HUES48 (cell line): ENCODE measurements at regions not wholly inside any gene's neighbourhood (a gene's known extent, or its start where the extent isn't known, plus 50 kb on each side); places are given as distances from the start of the nearest gene placed in this dataset.

ENCODE experiments used
- H3K27ac ChIP-seq: one replicate; pipeline ENCODE4 v1.7.0; 2013; ENCODE audit warnings: low read depth, low read length, inconsistent platforms
- H3K27me3 ChIP-seq: 2 replicates; pipeline ENCODE4 v1.6.1; 2013; ENCODE audit warnings: mild to moderate bottlenecking, low read length; ENCODE audit not compliant: control insufficient read depth, insufficient read depth
- H3K36me3 ChIP-seq: 2 replicates; pipeline ENCODE4 v1.6.1; 2013; ENCODE audit warnings: low read length; ENCODE audit not compliant: control insufficient read depth, insufficient read depth
- H3K4me1 ChIP-seq: 2 replicates; pipeline ENCODE4 v1.6.1; 2013; ENCODE audit warnings: mild to moderate bottlenecking, low read length; ENCODE audit not compliant: control insufficient read depth, insufficient read depth
- H3K4me3 ChIP-seq: 2 replicates; pipeline ENCODE4 v1.5.1; 2013; ENCODE audit warnings: mild to moderate bottlenecking, low read depth, low read length
- H3K9ac ChIP-seq: 2 replicates; pipeline ENCODE4 v1.6.1; 2013; ENCODE audit warnings: mild to moderate bottlenecking, low read depth, low read length, moderate library complexity
- H3K9me3 ChIP-seq: 2 replicates; pipeline ENCODE4 v1.6.1; 2013; ENCODE audit warnings: low read length; ENCODE audit not compliant: control insufficient read depth, insufficient read depth

- Histone ChIP-seq H3K27ac (no peak overlapping the region), H3K9ac (no peak overlapping the region), H3K9me3 (no peaks in the 10 kb centered on the region), H3K36me3 (no peaks in the 10 kb centered on the region), H3K27me3 (peaks cover 35% of the 10 kb centered on the region), H3K4me1 (peaks cover 14% of the 10 kb centered on the region; the same call in 1 of the 2 replicates), H3K4me3 (no peak overlapping the region)
These were observed 183.7 kb downstream of the RGS3 start for GRCh38 chr9:113646946-113647914.

DNA sequence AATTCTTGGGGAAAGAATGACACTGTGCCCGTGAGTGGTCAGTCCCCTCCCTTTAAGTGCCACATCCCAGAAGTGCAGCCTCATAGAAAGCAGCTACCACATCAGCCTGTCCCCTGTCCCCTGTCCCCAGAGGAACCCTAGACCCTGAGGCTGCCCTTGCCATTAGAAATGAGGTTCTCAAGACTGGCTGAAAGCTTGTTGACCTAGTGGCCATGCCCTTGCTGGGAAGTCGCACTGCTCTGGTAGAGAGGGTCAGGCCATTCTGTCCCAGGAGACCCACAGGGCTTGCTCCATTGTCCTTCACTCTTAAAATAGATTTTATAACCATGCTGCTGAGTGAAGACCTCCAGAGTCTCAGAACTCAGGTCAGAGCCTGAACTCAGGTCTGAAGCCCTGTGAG is 184.5 kb downstream of the RGS3 start:
- H3K27me3 ChIP-seq: peaks cover 35% of the 10 kb centered on the region
- H3K4me3 ChIP-seq: no peak overlapping the region
- peaks cover 14% of the 10 kb centered on the region; the same call in 1 of the 2 replicates for H3K4me1 ChIP-seq
- no peaks in the 10 kb centered on the region for H3K9me3 ChIP-seq
- H3K36me3 ChIP-seq: no peaks in the 10 kb centered on the region
- H3K27ac ChIP-seq: no peak overlapping the region
- H3K9ac ChIP-seq: no peak overlapping the region

- no peak overlapping the region for H3K9ac ChIP-seq
- no peaks in the 10 kb centered on the region for H3K9me3 ChIP-seq
- no peak overlapping the region for H3K27ac ChIP-seq
- no peaks in the 10 kb centered on the region for H3K36me3 ChIP-seq
- H3K4me3 ChIP-seq: no peak overlapping the region
- peaks cover 14% of the 10 kb centered on the region; the same call in 1 of the 2 replicates for H3K4me1 ChIP-seq
- H3K27me3 ChIP-seq: peaks cover 35% of the 10 kb centered on the region
These were observed 185.1 kb downstream of the RGS3 start for GRCh38 chr9:113648586-113648985.

- no peak overlapping the region for H3K4me3 ChIP-seq
- H3K9me3 ChIP-seq: no peaks in the 10 kb centered on the region
- H3K27ac ChIP-seq: no peak overlapping the region
- H3K36me3 ChIP-seq: no peaks in the 10 kb centered on the region
- H3K9ac ChIP-seq: no peak overlapping the region
- H3K27me3 ChIP-seq: peaks cover 30% of the 10 kb centered on the region
- peaks cover 14% of the 10 kb centered on the region; the same call in 1 of the 2 replicates for H3K4me1 ChIP-seq
These were observed 185.5 kb downstream of the RGS3 start for GRCh38 chr9:113649054-113649453.

DNA sequence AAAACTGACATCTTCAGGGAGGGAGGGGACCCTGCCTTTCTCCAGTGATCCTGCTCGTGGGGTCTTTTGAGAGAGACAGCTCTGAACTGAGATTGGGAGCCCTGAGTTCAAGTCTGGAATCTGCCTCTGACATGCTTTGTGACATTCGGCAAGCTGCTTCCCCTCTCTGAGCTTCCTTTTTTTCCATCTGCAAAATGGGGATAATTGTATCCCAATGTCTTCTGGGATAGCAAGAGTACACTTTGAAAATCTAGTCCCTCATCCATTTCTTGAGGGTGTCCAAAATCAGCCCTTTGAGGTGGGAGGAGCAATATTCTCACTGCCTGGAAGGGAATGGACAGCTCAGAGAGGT is 186.3 kb downstream of the RGS3 start:
- Histone ChIP-seq H3K4me3 (no peak overlapping the region), H3K9me3 (no peaks in the 10 kb centered on the region), H3K27ac (no peak overlapping the region), H3K27me3 (peaks cover 22% of the 10 kb centered on the region), H3K36me3 (no peaks in the 10 kb centered on the region), H3K4me1 (peaks cover 14% of the 10 kb centered on the region; the same call in 1 of the 2 replicates), H3K9ac (no peak overlapping the region)

DNA sequence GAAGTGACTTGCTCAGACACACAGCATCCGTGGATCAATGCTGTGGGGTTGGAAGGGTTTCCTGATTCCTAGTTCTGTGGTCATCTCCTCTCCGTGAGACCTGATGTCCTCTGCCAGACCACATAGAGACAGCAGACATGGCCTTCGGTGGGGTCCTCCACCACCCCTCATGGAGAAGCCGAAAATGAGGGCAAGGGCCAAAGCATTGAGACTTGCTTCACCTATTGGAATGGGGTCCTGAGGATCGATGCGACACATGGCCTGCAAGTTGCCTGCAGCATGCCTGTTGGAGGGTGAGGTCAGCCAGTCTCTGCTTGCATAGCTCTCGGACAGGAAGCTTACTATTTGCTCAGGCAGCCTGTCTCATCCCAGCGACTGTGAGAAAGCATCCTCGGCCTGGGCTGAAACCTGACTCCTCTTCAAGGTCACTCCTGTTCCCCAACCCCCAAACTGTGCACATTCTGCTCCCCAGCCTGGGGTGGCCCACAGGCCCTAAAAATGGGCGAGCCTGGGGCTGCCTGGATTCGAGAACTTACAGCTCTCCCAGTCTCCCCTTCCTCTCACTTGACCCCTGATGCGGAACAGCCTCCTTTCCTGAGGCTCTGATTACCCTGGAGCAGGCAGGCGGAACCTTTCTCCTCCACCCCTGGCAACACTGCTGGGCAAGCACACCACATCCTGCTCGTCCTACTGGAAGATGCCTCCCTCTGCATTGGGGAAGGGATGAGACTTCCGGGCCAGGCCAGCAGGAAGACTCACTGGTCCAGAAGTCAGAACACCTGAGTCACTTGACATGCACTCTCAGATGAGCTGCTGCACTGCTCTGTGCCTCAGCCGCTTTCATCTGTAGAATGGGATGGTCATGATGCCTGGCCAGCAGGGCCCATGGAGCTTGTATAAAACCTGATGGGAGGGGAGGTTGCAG is 186.9 kb downstream of the RGS3 start:
- H3K9me3 ChIP-seq: no peaks in the 10 kb centered on the region
- no peak overlapping the region for H3K4me3 ChIP-seq
- no peaks in the 10 kb centered on the region for H3K36me3 ChIP-seq
- H3K9ac ChIP-seq: no peak overlapping the region
- H3K4me1 ChIP-seq: peaks cover 18% of the 10 kb centered on the region
- peaks cover 16% of the 10 kb centered on the region for H3K27me3 ChIP-seq
- no peak overlapping the region for H3K27ac ChIP-seq

GRCh38 chr9:113651896-113652295 is 188.4 kb downstream of the RGS3 start:
- H3K4me3 ChIP-seq: no peak overlapping the region
- H3K9ac ChIP-seq: no peak overlapping the region
- H3K9me3 ChIP-seq: no peaks in the 10 kb centered on the region
- peaks cover 2% of the 10 kb centered on the region for H3K27me3 ChIP-seq
- H3K27ac ChIP-seq: no peak overlapping the region
- H3K36me3 ChIP-seq: no peaks in the 10 kb centered on the region
- peaks cover 18% of the 10 kb centered on the region for H3K4me1 ChIP-seq

GRCh38 chr9:113652355-113653152 is 189.0 kb downstream of the RGS3 start:
- Histone ChIP-seq H3K4me3 (no peak overlapping the region), H3K27me3 (no peaks in the 10 kb centered on the region), H3K36me3 (no peaks in the 10 kb centered on the region), H3K4me1 (peaks cover 18% of the 10 kb centered on the region), H3K27ac (no peak overlapping the region), H3K9ac (no peak overlapping the region), H3K9me3 (no peaks in the 10 kb centered on the region)

DNA sequence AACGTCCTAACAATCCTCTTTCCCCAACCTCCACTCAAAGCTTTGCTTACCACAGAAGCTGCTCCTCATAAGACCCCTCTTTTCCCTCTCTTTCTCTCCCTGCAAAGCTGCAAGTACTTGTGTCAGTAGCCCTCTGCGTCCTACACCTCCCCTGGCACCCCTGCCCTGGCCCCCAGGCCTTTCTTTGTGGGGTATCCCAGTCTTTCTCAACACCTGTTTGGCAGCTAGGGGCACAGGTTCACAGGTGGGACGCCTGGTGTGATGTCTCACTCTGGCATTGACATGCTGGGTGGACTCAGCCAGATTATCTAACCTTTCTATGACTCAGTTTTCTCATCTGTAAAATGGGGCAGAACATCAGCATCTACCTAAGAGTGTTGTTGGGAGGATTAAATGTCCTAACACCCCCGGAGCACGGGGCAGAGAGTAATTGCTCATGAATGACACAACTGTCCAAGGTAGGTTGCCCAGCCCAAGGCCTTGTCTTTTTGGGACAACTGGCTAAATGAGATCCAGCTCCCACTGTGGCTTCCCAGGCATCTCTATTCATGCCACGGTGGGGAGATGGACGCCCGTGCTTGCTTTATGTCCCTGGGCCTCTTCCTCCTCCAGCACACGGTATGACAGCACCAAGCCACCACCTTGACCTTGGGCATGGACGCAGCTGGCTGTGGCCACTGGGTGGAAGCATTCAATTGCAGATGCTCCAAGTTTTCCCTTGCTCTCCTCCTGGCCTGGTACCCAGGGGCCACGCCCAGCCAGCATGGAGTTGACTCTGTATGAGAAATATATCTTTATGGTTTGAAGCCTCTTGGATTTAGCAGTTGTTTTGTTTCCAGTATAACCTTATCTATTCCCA is 190.4 kb downstream of the RGS3 start:
- peaks cover 18% of the 10 kb centered on the region for H3K4me1 ChIP-seq

More for the DNA sequence above, 190.4 kb downstream of the RGS3 start:
- no peaks in the 10 kb centered on the region for H3K36me3 ChIP-seq
- H3K4me3 ChIP-seq: no peak overlapping the region
- no peak overlapping the region for H3K27ac ChIP-seq
- H3K9me3 ChIP-seq: no peaks in the 10 kb centered on the region
- H3K9ac ChIP-seq: no peak overlapping the region
- no peaks in the 10 kb centered on the region for H3K27me3 ChIP-seq
